HG02623 (cell line): ENCODE measurements at regions not wholly inside any gene's neighbourhood (a gene's known extent, or its start where the extent isn't known, plus 50 kb on each side); places are given as distances from the start of the nearest gene placed in this dataset.

Source experiments
- ATAC-seq: cut with Tn5 transposase; IDR thresholded peaks from one replicate; pipeline ENCODE4 v1.9.1; 2021; ENCODE audit warnings: moderate library complexity; ENCODE audit not compliant: unreplicated experiment

DNA sequence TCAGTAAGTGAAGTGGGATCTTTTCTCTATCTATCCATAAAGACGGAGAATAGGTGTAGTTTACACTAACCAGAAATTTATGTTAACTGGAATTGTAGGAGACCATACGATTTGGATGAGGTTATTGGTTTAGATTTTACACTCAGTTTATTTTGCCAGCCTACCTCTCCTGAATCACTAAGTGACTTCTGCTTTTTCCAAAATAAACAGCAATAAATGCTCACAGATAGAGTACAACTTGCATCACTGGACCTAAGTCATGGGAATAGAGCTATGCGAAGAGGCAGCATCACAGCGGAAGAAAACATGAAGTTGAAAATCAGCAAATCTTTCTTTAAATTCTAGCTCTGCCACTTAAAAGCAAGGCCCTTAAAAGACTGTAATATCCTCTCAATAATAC lies 781.0 kb downstream of the LIG4 start:
- ATAC-seq: no peak

DNA sequence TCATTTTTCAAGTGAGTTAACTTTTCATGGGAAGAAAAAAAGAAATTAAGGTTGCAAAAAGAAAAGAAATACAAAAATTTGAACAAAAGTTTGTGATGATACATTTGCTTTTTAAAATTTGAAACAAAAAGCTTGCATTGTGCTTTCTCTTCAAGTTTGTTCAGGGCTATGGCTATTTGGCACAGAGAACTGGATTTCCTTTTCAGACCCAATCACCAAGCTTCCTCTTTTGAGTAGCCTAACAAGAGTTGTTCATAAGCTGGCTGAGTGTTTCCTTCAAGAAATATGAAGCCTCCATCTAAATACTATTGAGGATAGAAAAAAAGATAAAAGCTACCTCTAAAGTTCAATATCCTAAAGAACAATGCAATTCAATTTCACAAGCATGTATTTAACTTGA lies 787.8 kb downstream of the LIG4 start:
- ATAC-seq: no peak

DNA sequence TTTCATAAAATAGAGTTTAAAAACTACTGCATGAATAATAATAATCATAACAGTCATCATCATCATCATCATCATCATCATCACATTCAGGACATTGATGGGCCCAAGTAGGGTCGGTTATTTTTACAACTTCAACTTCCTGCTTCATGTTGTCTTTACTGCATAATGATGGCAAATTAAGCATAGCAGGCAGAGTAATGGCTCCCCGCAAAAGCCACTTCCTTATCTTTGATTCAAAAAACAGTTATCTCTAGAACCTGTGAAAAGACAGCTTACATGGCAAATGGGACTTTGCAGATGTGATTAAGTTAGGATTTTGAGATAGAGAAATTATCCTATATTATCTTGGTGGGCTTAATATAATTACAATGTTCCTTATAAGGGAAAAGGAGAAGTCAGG lies 792.9 kb downstream of the LIG4 start:
- no peak for ATAC-seq

DNA sequence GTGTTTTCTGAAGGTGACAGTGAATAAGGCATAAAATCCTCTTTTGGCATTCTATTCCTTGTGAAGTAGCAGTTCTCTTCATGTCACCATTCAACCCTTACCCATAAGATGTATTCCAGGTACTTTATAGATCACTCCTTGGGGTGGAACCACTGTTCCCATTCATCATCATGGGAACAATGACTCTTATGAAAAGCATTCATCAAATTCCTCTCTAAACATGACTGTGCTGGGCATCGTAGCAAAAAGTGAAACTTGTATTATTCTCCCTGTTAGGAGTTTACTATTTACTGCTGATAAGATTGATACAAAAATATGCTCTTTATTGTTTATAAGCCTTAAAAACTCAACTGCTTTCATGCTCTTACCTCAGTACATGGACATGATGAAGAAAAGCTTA lies 793.4 kb downstream of the LIG4 start:
- ATAC-seq: no peak

DNA sequence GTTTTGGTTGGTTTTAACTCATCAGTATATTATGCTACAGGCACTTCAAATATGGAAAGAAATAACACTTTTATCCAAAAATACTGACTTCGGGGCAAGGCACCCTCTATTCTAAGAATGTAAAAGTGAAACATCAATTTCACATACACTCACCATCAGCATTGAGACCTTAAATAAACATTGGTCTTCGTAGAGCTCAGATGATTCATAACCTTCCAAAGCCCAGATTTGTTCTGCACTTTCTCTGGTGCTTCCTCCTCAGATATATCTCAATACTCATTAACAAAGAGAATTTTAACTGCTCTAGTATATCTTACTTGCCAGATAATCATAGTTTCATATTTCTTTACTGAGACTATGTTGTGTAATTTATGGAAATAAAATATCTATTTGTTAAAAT lies 794.3 kb downstream of the LIG4 start:
- no peak for ATAC-seq

DNA sequence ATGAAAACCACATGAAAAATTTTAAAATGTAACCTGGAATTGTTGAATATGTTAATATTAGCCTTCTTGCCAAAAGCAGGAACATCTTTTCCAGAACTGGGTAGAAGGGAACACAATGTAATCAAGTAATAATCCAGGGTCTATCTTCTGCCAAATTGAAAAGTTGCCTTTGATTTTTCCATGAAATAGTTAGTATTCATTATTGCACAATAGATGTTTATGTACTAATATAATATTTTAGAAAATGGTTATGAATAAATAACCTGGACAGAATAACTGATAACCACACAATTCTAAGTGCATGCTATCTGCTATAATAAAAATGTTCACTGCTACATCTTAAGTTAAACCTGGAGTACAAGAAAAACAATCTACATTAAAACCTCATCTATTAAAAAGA lies 802.3 kb downstream of the LIG4 start:
- ATAC-seq: no peak

DNA sequence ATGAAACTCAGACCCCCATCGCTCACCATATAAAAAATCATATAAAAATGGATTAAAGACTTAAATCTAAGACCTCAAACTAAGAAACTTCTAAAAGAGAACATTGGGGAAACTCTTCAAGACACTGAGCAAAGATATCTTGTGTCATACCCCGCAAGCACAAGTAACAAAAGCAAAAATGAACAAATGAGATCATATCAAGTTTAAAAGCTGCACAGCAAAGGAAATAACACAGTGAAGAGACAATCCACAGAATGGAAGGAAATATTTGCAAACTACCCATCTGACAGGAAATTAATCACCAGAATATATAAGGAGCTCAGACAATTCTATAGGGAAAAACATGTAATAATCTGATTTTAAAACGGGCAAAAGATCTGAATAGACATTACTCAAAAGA lies 808.3 kb downstream of the LIG4 start:
- ATAC-seq: no peak

DNA sequence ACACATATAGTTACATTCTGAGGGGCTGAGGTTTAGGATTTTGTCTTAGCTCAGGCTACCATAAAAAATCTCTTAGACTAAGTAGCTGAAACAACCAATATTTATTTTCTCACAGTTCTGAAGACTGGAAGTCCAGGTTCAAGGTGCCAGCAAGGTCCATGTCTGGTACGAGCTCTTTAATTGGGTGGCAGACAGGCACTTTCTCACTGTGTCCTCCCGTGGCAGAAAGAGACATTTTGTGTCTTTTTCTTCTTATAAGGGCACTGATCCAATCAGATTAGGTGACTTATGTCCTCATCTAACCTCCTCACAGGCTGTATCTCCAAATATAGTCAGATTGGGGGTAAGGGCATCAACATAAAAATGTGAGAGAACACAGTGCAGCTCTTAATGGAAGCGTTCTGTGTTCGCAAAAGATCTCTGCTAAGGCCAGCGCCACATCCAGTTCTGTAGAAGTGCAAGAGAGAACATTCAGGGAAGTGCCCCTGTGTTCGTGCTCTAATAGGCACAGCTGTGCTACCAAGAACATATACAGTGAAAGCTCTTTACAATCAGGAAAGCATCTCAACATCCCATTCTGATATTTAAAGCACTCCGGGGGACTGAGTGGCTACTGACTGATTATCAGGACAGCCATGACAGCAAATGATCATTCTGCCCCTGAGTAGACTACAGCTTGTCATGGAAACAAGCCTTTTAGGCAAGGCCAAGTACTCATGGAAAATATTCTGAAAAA lies 819.2 kb downstream of the LIG4 start:
- no peak for ATAC-seq

DNA sequence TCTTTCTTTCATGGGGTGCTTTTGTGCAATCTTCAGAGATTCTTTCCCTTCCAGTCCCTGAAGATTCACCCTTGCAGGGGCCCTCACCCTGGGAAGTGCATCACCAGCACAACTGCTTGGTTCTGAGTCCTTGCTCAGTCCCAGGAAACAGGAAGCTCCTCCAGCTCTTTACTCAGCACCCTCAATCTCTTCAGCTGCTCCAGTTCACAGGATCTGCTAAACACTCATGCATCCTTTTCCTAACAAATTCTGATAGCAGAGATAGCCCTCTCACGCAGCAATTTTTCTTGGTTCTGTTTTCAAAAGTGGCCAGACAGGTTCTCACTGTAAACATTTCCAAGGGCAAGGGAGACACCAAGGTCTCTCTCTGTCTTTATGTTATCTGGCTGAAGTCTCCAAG lies 823.1 kb downstream of the LIG4 start:
- no peak for ATAC-seq

DNA sequence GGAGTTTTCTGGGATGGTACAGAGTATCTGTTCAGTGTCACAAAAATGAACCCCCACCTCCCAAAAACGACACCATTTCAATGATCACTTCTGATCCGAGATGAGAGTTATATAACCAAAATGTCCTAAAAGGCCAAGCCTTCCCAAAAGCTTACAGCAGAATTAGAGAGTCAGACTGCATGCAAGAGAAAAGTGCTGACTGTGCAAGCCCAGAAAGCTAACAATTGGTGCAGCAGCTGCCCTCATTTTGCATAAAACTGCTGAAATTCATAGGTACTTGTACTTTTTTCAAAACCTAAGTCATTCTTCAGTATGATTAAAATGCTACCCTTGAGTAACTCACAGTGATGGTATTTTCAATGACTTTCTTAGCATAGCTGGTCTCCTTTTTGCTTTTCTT lies 819.6 kb upstream of the ARGLU1 start:
- no peak for ATAC-seq

DNA sequence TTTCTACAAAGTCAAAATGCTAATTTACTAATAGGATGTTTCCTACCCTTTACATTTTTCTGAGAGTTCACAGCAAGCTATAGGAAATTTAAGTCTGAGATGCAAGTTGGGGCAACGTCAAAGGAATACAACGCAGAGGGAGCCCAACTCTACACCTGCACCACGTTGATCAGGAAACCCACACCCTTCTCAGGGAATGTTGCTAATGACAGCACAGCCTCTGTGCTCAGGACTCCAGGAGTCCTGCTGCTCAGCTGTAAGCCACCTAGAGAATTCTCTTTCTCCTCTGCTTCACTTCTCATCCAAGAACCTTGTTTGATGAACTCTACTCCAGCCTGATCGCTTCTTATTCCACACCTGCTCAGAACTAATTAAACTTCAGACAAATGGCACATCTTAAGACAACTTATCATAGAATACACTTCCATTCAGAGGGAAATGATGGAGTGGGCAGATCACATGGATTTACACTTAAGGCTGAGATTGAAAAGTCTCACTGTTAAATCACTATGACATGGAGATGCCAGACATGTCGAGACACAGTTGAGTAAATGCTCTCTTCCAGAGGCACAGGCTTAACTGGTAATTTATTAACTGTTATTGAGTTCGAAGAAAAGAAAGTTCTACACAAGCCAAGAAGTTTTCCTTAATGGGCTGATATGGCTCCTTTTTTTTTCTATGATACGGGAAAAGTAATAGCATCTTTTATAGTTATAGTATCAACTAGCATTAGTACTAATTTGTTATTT lies 811.6 kb upstream of the ARGLU1 start:
- ATAC-seq: no peak

DNA sequence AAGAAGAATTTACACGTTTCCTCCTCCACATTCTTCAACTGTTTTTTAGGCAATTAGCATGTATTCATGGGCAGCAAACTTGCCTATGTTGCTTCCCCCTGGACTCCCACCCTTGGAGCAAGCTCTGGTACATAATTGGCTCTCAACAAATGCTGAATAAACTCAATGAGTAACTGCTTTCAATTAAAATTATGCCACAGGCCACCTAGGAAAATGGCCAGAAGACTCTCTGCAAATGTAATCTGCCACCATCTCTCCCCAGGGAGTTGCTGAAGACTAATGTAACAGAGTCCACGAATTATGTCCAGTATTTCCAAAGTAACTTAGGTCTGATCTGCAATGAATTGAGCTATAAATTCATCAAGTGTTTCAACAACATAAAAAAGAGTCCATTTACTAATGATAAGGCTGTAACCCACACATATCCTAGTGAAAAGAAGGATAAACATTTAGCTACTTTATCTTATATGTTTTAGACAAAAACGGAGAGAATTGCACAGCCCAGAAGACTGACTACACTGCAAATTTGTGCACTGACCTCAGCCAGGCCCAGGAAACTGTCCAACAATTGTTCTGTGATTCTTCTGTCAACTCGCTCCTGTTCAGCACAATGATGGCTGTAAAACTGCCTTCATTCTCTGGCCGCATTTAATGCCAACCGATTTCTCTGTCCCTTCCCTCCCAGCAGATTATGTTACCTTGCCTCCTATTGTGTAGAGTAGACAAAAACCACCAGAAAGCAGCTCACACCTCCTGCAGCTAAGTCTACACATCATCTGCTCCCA lies 808.6 kb upstream of the ARGLU1 start:
- no peak for ATAC-seq

DNA sequence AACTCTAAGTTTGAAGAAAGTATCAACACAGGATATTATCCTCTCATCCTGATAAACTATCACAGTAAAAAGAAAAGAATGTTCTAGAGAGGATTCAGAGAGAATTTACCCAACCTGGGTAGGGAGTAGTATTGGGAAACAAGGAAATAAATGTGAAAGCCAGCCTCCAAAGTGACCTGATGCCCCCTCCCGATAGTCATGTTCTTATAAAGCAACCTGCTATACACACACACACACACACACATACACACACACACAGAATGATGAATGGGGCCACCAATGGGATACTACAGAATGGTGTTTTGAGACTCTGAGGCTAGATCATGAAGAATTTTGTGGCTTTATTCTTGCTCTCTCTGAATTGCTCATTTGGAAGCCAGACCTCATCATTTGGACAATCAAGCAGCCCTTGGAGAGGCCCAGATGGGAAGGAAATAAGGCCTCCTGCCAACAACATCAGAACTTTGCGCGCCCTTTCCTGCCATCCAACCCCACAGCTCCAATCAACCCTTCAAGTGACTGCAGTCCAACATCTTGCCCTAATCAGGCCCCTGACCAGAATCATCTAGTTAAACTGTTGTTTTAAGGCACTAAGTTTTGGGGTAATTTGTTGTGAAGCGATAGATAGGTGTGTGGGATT lies 807.9 kb upstream of the ARGLU1 start:
- no peak for ATAC-seq

DNA sequence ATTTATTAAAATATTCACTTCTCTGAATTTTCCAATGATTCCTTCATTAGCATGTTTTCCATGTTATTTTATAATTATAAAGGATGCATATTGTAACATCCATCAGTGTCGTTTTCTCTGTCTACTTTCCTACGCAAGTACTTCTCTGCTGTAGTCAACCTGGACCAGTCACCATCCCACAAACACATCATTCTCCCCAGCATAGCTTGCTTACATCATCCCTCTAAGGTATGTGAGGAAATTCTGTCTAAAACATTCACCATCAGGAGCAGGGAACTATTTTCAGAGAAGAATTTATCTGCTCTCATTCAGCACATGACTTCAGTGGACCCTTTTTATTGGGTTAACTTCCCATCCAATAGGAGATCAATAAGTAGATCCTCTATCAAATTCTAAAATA lies 806.1 kb upstream of the ARGLU1 start:
- no peak for ATAC-seq

DNA sequence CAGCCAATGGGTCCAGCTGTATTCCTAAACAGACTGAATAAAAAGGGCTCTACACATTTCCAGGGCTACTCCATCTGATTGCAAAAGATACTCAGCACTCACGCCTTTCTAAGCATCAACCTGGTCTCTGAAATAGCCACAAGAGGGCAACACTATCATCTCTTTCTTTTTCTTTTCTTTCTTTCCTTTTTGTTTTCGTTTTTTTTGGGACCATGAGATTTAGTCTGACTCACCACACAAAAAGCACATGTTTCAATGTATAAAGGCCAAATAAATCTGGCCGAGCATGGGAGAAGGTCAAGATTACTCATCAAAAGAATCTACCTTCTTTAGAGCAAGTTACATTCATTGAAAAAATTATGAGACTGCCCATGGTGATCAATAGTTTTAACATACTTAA lies 805.6 kb upstream of the ARGLU1 start:
- ATAC-seq: no peak

DNA sequence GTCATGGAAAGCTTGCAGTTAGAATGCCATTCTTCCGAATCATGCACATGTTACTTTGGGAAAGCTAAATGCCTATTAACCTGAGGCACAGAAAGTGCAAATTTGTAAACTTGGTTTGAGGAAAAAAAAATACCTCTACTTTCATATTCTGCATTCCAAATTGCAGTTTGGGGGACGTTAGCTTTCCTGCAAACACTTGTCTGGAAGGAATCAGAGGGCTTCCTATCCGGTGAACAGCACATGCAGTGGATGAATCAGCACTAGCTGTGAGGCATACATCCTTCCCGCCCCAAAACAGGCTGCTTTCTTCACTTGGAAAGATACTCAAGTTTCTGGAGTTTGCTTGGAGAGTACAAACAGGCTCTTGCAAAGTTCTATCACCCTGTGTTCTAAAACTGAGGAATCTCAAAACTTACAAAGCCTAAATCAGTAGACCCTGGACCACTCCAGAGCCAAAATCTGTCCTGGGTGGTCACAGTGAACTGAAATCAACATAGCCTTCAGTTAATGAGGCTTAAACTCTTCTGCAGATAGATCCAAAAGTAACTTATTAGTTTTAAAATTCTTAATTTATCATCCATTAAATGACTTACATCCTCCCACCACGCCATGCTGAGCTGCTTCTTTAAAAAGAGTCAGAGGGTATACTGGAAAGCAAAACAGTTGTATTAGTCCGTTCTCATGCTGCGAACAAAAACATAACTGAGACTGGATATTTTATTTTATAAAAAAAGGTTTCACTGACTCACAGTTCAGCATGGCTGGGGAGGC lies 802.3 kb upstream of the ARGLU1 start:
- no peak for ATAC-seq

DNA sequence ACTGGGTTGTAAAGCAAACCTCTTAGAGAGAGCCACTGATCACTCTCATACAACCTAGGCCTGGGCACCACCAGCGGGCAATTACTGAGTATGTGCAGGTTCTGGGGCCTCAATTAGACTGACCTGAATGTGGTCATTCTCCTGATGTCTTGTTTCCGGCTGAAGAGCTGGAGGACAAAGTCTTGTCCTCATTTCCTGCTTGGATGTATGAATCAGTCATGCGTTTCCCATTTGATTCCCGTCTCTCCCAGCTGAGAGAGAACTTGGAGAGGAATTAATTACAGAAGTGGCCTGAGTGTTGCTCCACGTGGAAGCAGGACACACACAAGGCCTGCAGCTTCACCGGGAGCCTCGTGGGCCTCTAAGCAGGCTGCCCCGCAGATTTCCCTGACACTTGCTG lies 799.3 kb upstream of the ARGLU1 start:
- no peak for ATAC-seq

DNA sequence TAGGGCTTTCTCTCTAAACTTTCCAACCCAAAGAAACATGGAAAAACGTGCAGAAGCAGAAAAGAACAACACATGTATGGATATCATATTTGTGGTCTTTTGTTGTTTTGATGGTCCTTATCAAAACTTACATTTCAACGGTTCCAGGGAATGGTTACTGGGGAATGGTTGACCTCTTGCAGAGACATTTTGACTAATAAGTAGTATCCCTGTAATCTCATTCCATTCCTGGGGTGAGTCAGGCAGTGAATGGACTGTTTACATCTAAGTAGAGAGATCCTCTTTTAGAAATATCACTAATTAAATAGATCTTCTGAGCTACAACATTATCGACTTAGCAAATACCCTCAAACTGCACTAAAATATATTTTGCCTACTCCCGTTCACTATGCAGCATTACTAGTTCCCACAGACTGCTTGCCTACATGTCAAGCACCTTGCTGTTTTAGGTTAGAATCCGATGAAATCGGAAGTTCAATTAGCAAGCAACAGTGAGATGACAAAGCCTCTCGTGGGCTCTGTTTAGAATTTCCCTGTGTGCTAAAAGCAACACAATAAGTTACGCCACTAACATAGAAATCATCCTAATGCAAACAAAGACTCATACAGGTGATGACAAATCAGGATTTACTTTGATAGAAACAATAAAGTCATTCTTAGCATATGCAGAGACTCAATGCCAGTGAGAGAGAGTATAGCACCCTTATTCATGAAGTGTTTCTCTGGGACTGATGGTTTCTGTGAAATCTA lies 797.7 kb upstream of the ARGLU1 start:
- no peak for ATAC-seq

DNA sequence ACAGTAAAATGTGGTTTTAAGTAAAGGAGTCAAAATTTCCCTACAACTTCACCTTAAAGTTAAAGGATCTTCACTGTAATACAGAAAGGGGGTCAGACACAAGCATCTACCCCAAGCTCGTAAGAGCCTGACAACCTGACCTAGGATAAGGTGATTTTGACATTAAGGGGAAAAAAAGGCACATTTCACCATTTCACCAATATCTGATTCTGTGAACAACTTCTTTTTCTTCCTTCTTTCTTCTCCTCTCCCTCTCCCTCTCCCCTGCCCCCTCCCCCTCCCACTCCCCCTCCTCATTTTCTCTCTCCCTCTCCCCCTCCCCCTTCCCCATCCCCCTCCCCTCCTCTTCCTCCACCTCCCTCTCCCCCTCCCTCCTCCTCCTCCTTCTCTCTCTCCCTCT lies 796.7 kb upstream of the ARGLU1 start:
- ATAC-seq: no peak

DNA sequence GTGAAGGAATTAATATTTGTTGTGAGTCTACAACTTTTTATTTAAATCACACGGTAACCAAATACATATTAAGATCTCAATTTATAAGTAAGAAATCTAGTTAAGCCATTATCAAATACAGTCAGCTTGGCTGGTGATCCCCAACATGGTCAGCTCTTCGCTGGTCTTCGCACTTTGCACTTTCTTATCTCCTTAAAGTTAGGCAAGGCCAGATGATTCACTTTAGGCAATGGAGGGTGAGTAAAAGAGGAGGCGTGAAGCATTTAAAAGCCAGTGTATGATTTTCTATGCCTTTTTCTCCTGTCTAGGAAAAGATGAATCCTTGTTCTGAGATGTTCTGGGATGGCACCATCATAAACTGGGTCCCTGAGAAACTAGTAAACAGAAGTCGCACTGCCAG lies 793.7 kb upstream of the ARGLU1 start:
- no peak for ATAC-seq
